T-helper 17 cell (primary cell): ENCODE measurements at regions not wholly inside any gene's neighbourhood (a gene's known extent, or its start where the extent isn't known, plus 50 kb on each side); places are given as distances from the start of the nearest gene placed in this dataset.

Experiments used
- ATAC-seq: fragments of 150-1000 bp; cut with Tn5 transposase; 2 replicates; pipeline ENCODE4 v1.10.0; 2021; ENCODE audit warnings: mild to moderate bottlenecking, moderate library complexity
- DNase-seq, 3 donors: peaks; one replicate each; pipeline versions ENCODE4 v3.0.0 to v3.0.0-alpha.2; 2020 to 2021
- H3K9me3 ChIP-seq: one replicate; pipeline ENCODE4 v1.7.0; 2013; ENCODE audit warnings: low read length, mild to moderate bottlenecking; ENCODE audit not compliant: control insufficient read depth, poor library complexity, severe bottlenecking
- H3K27ac Mint-ChIP-seq: one replicate; pipeline ENCODE4 v1.8.0; 2022; ENCODE audit warnings: mild to moderate bottlenecking, moderate library complexity, mixed read lengths
- H3K27me3 Mint-ChIP-seq: one replicate; pipeline ENCODE4 v1.8.0; 2022; ENCODE audit warnings: mixed read lengths
- H3K36me3 Mint-ChIP-seq: one replicate; pipeline ENCODE4 v1.8.0; 2022; ENCODE audit warnings: low read depth, mixed read lengths
- H3K4me1 Mint-ChIP-seq: one replicate; pipeline ENCODE4 v1.8.0; 2022; ENCODE audit warnings: mild to moderate bottlenecking, mixed read lengths
- H3K4me3 Mint-ChIP-seq: one replicate; pipeline ENCODE4 v1.8.0; 2022; ENCODE audit warnings: mild to moderate bottlenecking, moderate library complexity, mixed read lengths

GRCh38 chr2:222052934-222053367 is 245.8 kb downstream of the PAX3 start:
- peaks cover 3% of the 10 kb centered on the region for H3K36me3 Mint-ChIP-seq
- H3K4me1 Mint-ChIP-seq: peaks cover 2% of the 10 kb centered on the region
- H3K4me3 Mint-ChIP-seq: no peak overlapping the region
- no peak for DNase-seq
- no peak for ATAC-seq
- H3K27me3 Mint-ChIP-seq: peaks cover 61% of the 10 kb centered on the region
- H3K27ac Mint-ChIP-seq: no peak overlapping the region
- no peaks in the 10 kb centered on the region for H3K9me3 ChIP-seq

DNA sequence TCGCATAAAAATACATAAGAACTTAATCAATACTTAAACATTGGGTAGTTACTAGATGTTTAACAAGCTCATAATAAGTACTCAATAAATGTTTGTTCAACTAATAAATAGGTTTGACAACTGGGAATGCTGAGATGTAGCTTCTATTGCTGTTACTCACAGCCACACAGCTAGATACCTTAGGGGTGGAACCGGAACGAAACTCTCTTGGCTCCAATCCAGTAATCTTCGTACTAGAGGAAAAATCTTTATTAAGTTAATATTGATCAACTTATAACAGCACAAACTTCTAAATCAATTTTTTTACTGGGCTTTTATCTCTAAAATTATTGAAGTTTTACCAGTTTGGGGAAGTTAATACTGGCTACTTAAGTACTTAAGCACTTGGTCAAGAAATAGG is 247.8 kb downstream of the PAX3 start:
- Mint-ChIP-seq H3K36me3 (peaks cover 3% of the 10 kb centered on the region), H3K4me1 (peaks cover 2% of the 10 kb centered on the region), H3K27me3 (peaks cover 54% of the 10 kb centered on the region), H3K4me3 (no peak overlapping the region), H3K27ac (no peak overlapping the region)
- no peaks in the 10 kb centered on the region for H3K9me3 ChIP-seq
- ATAC-seq: no peak
- no peak for DNase-seq

GRCh38 chr2:222049946-222050345 is 248.9 kb downstream of the PAX3 start:
- H3K9me3 ChIP-seq: no peaks in the 10 kb centered on the region
- no peak overlapping the region for H3K27ac Mint-ChIP-seq
- ATAC-seq (no peak), DNase-seq (no peak)
- peaks cover 3% of the 10 kb centered on the region for H3K36me3 Mint-ChIP-seq
- peaks cover 2% of the 10 kb centered on the region for H3K4me1 Mint-ChIP-seq
- no peak overlapping the region for H3K4me3 Mint-ChIP-seq
- peaks cover 49% of the 10 kb centered on the region for H3K27me3 Mint-ChIP-seq

DNA sequence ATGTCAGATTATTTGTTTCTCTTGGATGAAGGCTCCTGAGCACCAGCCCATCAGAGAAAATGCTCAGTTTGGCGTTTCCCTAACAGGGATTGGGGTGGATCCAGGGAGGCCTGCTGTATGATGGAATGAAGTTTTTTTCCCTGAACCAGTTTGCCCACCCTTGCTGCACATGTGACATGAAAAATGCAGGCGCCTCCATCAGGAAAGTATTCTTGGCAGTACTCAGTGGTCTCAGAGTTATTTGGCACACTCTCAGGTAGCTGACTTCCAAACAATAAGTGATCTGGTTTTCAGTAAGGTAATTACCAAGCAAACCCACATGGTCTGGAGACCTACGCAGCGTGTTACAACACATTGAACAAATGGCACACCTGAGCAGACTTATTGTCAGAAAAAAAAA is 254.9 kb downstream of the PAX3 start:
- DNase-seq (no peak), ATAC-seq (no peak)
- H3K4me3 Mint-ChIP-seq: no peak overlapping the region
- H3K27ac Mint-ChIP-seq: no peak overlapping the region
- H3K4me1 Mint-ChIP-seq: no peaks in the 10 kb centered on the region
- no peaks in the 10 kb centered on the region for H3K9me3 ChIP-seq
- no peaks in the 10 kb centered on the region for H3K36me3 Mint-ChIP-seq
- H3K27me3 Mint-ChIP-seq: peaks cover 10% of the 10 kb centered on the region

GRCh38 chr2:222042666-222043065 is 256.1 kb downstream of the PAX3 start:
- H3K4me3 Mint-ChIP-seq: no peak overlapping the region
- DNase-seq: no peak
- H3K4me1 Mint-ChIP-seq: no peaks in the 10 kb centered on the region
- H3K27ac Mint-ChIP-seq: no peak overlapping the region
- no peaks in the 10 kb centered on the region for H3K36me3 Mint-ChIP-seq
- no peak for ATAC-seq
- peaks cover 2% of the 10 kb centered on the region for H3K27me3 Mint-ChIP-seq
- no peaks in the 10 kb centered on the region for H3K9me3 ChIP-seq

- no peak for ATAC-seq
- Mint-ChIP-seq H3K36me3 (no peaks in the 10 kb centered on the region), H3K4me1 (no peaks in the 10 kb centered on the region), H3K27ac (no peak overlapping the region), H3K27me3 (no peaks in the 10 kb centered on the region), H3K4me3 (no peak overlapping the region)
- no peaks in the 10 kb centered on the region for H3K9me3 ChIP-seq
- DNase-seq: no peak
Observed at GRCh38 chr2:222040333-222040732, 258.5 kb downstream of the PAX3 start.

DNA sequence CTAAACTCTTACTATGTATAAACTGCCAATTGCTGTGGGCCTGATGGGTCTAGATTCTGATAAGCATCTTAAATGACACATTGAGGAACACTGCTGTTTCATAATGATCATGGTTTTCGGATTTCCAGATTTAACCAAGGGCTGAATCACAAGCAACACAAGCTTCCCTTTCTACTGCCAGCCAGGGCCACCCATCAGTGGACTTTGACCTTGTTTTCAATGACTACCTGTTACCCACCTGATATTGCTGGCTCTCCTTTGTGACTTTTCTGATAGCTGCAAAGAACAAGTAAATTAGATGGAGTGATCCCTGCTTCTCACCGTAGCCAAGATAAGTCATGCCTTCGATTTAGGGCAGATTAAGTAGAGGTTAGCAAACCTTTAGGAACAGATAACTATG is 259.0 kb downstream of the PAX3 start:
- Mint-ChIP-seq H3K4me1 (no peaks in the 10 kb centered on the region), H3K27me3 (no peaks in the 10 kb centered on the region), H3K36me3 (no peaks in the 10 kb centered on the region), H3K27ac (no peak overlapping the region), H3K4me3 (no peak overlapping the region)
- no peak for ATAC-seq
- DNase-seq: no peak
- H3K9me3 ChIP-seq: no peaks in the 10 kb centered on the region

DNA sequence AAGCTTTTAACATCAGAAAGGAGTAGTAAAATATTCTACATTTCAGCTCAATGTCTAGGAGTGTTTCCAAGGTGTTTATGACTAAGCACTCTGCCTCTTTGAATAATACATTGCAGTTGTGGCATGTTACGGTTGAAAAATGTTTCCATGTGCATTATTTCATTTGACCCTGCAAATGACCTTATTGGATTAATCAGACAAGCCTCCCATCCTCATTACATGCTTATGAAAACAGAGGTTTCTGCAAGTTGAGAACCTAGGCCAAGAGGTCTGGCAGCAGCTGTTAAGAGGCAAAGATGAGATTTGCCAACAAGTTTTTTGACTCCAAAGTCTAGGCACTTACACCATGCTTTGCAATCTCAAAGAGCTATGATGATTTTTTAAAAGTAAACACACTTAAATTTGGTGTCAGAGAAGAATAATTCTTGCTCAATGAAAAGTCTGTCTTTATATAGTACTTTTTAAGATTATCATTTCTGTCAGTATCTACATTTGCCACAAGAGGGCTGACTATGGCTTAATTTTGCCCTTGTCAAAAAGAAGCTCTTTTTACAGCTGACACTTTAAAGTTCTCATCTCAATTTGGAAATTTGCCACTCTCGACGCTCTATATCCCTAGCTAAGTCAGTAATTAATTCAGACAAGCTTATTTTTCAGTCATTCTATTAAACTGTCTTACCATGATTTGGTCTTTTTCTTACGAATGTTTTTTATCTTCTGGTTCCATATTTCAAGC is 260.6 kb downstream of the PAX3 start:
- no peak for DNase-seq
- no peak overlapping the region for H3K4me3 Mint-ChIP-seq

DNA sequence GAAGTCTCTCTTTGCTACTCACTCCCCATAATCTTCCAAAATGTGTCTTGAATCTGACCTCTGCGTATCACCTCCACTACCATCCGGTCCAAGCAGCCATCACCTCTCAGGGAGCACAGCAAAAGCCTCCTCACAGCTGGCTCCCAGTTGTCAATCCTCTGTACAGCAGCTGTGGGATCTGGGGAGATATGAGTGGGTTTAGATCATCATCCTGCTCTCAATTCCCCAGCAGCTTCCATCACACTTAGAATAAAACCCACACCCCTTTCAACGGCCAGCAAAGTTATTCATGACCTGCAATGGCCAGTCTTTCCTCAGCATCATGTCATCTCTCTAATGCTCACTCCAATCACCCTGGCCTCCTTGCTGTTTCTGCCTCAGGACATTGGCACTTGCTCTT is 261.6 kb downstream of the PAX3 start:
- Mint-ChIP-seq H3K27ac (no peak overlapping the region), H3K4me3 (no peak overlapping the region), H3K36me3 (no peaks in the 10 kb centered on the region), H3K4me1 (no peaks in the 10 kb centered on the region), H3K27me3 (peaks cover 6% of the 10 kb centered on the region)
- ATAC-seq (no peak), DNase-seq (no peak)
- H3K9me3 ChIP-seq: no peaks in the 10 kb centered on the region

More for the DNA sequence above, 260.6 kb downstream of the PAX3 start:
- Mint-ChIP-seq H3K36me3 (no peaks in the 10 kb centered on the region), H3K27me3 (no peaks in the 10 kb centered on the region), H3K4me1 (no peaks in the 10 kb centered on the region), H3K27ac (no peak overlapping the region)
- ATAC-seq: no peak
- no peaks in the 10 kb centered on the region for H3K9me3 ChIP-seq

DNA sequence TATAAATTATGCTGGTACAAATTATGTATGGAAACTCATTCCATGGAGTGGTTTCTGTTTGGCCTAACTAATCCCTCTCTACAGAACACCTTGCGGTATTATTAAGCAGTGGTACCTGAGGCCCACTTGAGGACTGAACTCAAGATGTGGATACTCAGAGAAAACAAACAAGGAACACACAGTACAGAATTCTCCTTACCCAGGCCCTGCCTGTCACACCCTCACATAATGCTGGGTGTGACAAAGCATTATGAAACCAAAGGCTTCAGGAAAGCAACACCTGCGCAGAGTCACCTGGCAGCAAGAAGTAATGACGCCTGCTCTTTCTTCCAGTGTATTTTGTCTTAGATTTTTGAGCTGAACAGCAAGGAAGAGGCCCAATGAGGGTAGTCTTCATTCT is 264.7 kb downstream of the PAX3 start:
- Mint-ChIP-seq H3K4me3 (no peak overlapping the region), H3K27ac (no peak overlapping the region)
- no peak for ATAC-seq

DNA sequence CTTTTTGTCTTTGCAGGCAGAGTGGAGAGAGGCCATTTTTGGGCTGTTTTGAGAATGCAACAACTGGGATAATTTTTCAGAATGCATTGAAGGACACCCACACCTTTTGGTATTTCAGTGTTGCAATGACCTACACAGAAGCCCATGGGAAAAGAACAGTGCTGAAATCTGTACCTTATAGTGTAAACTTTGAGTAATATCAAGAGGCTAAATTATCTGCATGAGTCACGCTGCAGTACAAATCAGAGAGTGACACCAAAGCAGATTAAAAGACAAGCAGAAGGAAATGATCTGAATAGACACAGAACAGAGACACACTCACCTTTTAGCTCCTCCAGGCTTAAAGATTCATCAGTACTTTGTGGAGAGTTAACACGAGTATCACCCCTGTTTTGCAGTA is 265.3 kb downstream of the PAX3 start:
- Mint-ChIP-seq H3K27ac (no peak overlapping the region), H3K27me3 (peaks cover 7% of the 10 kb centered on the region), H3K4me1 (peaks cover 3% of the 10 kb centered on the region), H3K36me3 (no peaks in the 10 kb centered on the region), H3K4me3 (no peak overlapping the region)
- ATAC-seq: no peak
- DNase-seq: no peak
- H3K9me3 ChIP-seq: no peaks in the 10 kb centered on the region

More for the DNA sequence above, 264.7 kb downstream of the PAX3 start:
- peaks cover 3% of the 10 kb centered on the region for H3K4me1 Mint-ChIP-seq
- H3K36me3 Mint-ChIP-seq: no peaks in the 10 kb centered on the region
- no peak for DNase-seq
- no peaks in the 10 kb centered on the region for H3K9me3 ChIP-seq
- peaks cover 7% of the 10 kb centered on the region for H3K27me3 Mint-ChIP-seq

DNA sequence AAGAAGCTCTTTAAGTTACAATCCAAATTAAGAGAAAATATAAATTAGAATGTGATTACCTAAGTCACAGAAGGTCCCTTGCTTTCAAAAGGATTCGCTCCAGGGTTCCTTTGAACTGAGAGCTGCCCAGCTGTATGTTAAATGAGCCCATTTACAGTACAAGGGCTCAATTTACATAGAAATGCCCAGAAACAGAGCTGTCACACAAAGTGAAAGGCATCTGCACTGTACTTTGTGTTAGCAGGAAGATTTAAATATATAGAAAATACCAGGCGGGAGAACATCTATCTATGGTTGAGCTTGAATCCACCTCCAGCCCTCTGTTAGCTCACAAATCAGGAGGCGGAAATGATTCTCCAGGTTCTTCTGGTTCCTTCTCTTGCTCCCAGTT is 272.9 kb downstream of the PAX3 start:
- DNase-seq (no peak), ATAC-seq (no peak)
- Mint-ChIP-seq H3K4me1 (peaks cover 7% of the 10 kb centered on the region), H3K36me3 (no peaks in the 10 kb centered on the region), H3K27me3 (peaks cover 5% of the 10 kb centered on the region), H3K27ac (no peak overlapping the region), H3K4me3 (no peak overlapping the region)
- no peaks in the 10 kb centered on the region for H3K9me3 ChIP-seq

DNA sequence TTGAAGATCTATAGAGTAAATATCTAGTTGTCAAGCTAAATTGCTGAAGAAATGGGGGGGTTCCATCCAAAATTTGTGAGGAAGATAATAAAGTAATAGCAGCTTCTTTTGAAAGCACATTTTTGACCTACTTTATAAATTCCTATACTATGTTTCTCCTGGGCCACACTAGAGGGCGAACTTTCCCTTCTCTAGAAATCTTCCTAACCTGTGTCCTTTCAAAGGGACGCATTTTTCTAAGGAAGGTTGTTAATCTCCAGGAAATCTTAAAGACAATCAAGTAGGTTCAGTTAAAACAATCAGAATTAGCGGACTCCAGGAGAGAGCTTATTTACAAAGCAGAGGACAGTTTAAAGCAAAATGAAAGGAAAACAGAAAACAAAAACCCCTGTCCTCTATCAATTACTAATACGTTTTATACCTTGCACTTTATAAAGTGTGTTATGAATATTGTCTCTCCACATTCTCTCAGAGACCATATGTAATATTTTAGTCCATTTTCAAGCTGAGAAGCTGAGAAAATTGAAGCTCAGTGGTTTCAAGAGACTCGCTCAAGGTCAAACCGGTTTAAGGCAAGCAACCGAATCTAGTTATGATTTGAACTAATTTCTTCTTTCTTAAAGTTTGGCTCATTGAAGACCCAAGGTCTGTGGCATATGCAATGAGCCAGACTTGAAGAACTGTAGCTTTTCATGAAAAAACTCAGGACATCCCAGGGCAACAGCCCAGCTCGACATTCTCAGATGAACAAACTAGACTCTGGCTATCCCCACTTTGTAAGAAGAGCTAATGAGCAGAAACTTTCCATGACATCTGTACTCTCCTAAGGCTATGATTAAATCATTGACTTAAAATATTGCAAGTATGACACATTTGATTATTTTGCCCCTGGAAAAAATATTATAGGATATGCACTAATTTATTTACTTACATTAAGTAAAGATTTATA is 273.6 kb downstream of the PAX3 start:
- Mint-ChIP-seq H3K4me3 (peak overlapping the region; percentile 39), H3K36me3 (no peaks in the 10 kb centered on the region), H3K4me1 (peaks cover 4% of the 10 kb centered on the region), H3K27ac (no peak overlapping the region), H3K27me3 (peaks cover 5% of the 10 kb centered on the region)
- DNase-seq: no peak
- H3K9me3 ChIP-seq: no peaks in the 10 kb centered on the region
- no peak for ATAC-seq
